Omental fat pad (tissue), 3 donors: ENCODE measurements at regions not wholly inside any gene's neighbourhood (a gene's known extent, or its start where the extent isn't known, plus 50 kb on each side); places are given as distances from the start of the nearest gene placed in this dataset.

Experiments
- ATAC-seq: fragments of 150-250 bp; one replicate; pipeline ENCODE4 v1.9.1; 2016; ENCODE audit warnings: mild to moderate bottlenecking, moderate library complexity; ENCODE audit not compliant: low FRiP score
- DNase-seq: peaks from one replicate; pipeline ENCODE4 v3.0.0-alpha.2; 2019; ENCODE audit warnings: low spot score
- TF ChIP-seq, protein P1 (sequence below), 3 donors: fragments of 450-650 bp; IDR thresholded peaks; one replicate each; pipeline ENCODE4 v1.5.1; 2016 to 2017; ENCODE audit warnings: antibody characterized with exemption in 3 of 3, mild to moderate bottlenecking in 3 of 3, moderate library complexity in 2 of 3

DNA sequence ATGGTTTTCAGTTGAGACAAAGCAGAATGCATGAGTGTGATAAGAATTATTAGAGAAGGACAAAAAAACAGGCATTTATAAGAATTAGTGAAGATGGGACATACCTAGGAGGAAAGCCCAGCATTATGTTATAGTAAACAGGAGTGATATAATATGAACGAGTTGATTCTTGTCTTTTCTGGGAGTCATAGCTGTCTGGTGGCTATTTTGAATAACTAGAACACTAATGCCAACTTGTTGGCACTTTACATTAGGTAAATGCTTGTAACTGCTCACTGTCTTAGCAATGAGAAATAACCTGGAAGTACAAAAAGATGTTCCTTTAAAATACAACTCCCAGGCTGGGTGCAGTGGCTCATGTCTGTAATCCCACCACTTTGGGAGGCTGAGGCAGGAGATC lies 540.8 kb upstream of the SPHKAP start:
- TF ChIP-seq, protein P1, sequence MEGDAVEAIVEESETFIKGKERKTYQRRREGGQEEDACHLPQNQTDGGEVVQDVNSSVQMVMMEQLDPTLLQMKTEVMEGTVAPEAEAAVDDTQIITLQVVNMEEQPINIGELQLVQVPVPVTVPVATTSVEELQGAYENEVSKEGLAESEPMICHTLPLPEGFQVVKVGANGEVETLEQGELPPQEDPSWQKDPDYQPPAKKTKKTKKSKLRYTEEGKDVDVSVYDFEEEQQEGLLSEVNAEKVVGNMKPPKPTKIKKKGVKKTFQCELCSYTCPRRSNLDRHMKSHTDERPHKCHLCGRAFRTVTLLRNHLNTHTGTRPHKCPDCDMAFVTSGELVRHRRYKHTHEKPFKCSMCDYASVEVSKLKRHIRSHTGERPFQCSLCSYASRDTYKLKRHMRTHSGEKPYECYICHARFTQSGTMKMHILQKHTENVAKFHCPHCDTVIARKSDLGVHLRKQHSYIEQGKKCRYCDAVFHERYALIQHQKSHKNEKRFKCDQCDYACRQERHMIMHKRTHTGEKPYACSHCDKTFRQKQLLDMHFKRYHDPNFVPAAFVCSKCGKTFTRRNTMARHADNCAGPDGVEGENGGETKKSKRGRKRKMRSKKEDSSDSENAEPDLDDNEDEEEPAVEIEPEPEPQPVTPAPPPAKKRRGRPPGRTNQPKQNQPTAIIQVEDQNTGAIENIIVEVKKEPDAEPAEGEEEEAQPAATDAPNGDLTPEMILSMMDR (IDR thresholded peaks at IDR 0.05): no peak
- no peak for ATAC-seq
- DNase-seq: no peak

DNA sequence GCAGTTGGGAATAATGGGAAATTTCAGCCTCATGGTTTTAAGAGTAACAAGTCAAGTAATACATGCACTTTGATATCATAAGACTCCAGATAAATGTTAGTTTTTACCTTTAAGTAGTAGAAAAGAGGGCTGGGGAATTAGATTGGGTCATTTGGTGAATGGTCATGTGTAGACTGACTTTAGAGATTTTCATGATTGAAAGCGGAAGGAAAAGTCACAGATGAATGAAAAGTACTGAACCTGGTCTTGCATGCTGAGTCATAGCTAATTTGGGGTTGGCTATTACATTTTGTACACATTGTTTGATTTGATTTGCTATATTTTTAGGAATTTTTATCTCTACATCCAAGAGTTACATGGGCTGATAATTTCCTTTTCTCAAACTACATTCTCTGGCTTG lies 539.4 kb upstream of the SPHKAP start:
- DNase-seq: no peak

DNA sequence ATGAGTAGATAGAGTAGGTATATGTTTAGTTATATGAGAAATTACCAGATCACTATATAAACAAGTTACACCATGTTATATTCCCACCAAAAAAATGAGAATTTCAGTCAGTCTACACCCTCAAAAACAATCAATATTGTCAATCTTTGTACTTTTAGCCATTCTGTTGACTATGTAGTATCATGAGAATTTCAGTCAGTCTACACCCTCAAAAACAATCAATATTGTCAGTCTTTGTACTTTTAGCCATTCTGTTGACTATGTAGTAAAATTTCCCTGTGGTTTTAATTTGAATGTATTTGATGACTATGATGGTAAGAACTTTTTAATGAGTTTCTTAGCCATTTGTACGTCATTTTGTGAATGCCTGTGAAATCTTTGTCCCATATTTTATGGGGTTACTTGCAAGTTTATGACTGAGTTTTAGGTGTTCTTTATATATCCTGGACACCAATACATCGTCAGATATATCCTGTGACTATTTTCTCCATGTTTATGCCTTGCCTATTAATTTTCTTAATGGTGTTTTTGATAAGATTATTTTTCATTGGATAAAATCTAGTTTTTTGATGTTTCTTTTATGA lies 528.4 kb upstream of the SPHKAP start:
- ATAC-seq (no peak), DNase-seq (no peak)
- TF ChIP-seq, protein P1 (IDR thresholded peaks at IDR 0.05): no peak

More for the DNA sequence above, 539.4 kb upstream of the SPHKAP start:
- TF ChIP-seq, protein P1 (IDR thresholded peaks at IDR 0.05): no peak
- ATAC-seq: no peak

DNA sequence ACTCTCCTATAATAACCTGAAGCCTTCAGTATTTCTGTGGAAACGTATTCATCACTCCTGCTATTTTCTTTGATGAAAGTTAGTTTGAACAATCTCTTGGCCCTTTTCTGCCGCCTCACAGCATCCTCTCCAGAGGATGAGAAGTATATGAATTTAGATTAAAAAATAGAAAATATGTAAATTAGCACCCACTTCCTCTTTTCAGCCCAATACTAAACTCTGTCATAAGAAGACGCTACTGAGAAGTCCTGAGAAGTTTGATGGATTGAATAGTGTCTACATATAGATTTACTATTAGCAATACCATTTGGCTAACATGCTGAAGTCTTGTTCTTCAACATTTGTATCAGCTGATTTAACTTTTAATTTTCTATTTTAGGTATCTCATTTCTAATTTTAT lies 526.4 kb upstream of the SPHKAP start:
- TF ChIP-seq, protein P1 (IDR thresholded peaks at IDR 0.05): no peak
- no peak for ATAC-seq
- no peak for DNase-seq

DNA sequence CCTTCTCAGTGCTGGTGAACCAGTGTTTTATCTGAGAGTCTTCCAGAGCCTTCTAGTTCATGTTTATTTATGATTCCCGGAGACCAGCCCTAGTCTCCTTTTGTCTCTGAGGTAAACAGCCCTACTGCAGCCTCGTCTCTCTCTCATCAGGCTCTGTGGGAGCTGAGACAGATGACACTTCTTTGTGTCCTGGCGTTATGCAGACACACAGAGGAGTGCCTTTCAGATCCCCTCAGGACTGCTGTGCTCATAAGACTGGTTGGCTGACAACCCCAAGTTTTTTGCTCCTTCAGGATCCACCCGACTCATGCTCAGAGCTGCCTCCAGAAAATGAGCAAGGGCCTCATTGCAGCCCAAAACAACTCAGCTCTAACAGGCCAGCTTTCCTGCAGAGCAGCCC lies 523.8 kb upstream of the SPHKAP start:
- TF ChIP-seq, protein P1 (IDR thresholded peaks at IDR 0.05): no peak
- DNase-seq (no peak), ATAC-seq (no peak)

DNA sequence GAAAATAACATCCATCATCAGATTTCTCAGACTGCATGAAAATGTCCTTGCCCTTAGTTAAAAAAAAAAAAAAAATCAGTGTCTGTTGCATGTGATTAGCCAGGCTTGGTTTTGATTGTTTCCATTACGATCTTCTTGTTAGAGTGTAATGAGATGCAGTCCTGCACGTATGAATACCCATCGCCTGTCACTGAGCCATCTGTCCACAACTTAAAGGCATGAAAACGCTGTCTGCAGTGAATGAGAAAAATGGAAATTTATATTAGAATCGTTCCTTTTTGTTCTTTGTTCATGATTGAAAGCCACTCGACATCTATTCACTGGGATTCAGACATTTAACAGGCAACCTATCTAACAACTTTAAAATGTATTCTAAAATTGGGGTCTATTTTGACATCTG lies 521.7 kb upstream of the SPHKAP start:
- DNase-seq (no peak), ATAC-seq (no peak)
- TF ChIP-seq, protein P1 (IDR thresholded peaks at IDR 0.05): no peak

DNA sequence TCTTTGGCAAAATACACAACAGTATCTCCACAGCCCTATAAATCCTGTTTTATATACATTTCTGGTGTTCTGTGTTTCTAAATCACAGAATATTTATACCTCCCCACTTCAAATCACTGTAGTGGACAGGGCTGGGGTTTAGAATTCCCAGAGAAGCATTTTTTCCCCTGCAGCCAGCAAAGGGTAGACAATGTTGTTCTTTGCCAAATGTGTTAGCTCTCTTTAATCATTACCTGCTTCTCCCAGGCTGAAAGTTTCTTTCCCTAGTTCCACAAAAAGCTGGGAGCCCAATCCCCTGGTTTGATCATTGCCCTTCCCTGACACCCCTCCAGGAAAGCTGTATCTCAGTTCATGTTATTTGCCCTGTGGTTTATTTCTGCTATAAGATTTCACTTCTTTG lies 520.0 kb upstream of the SPHKAP start:
- ATAC-seq: no peak
- DNase-seq: no peak
- TF ChIP-seq, protein P1 (IDR thresholded peaks at IDR 0.05): no peak
